Endodermal cell (in vitro differentiated cells): ENCODE measurements at regions not wholly inside any gene's neighbourhood (a gene's known extent, or its start where the extent isn't known, plus 50 kb on each side); places are given as distances from the start of the nearest gene placed in this dataset.

ENCODE experiments used
- DNase-seq: peaks from one replicate; pipeline ENCODE4 v3.0.0-alpha.2; 2017
- H3K27ac ChIP-seq: 2 replicates; pipeline ENCODE4 v1.5.1; 2013; ENCODE audit warnings: mild to moderate bottlenecking, low read depth, low read length, moderate library complexity
- H3K27me3 ChIP-seq: 2 replicates; pipeline ENCODE4 v1.6.1; 2013; ENCODE audit warnings: mild to moderate bottlenecking, low read length, moderate library complexity; ENCODE audit not compliant: insufficient read depth, control insufficient read depth, poor library complexity, severe bottlenecking
- H3K36me3 ChIP-seq: 2 replicates; pipeline ENCODE4 v1.7.0; 2013; ENCODE audit warnings: mild to moderate bottlenecking, low read length, moderate library complexity; ENCODE audit not compliant: control insufficient read depth, insufficient read depth
- H3K4me1 ChIP-seq: one replicate; pipeline ENCODE4 v1.7.0; 2013; ENCODE audit warnings: low read length; ENCODE audit not compliant: control insufficient read depth, insufficient read depth
- H3K4me3 ChIP-seq: 2 replicates; pipeline ENCODE4 v1.5.1; 2013; ENCODE audit warnings: mild to moderate bottlenecking, low read length, moderate library complexity
- H3K9ac ChIP-seq: 2 replicates; pipeline ENCODE4 v1.6.1; 2013; ENCODE audit warnings: mild to moderate bottlenecking, low read length, moderate library complexity; ENCODE audit not compliant: poor library complexity, severe bottlenecking; ENCODE audit errors: extremely low read depth
- H3K9me3 ChIP-seq: 2 replicates; pipeline ENCODE4 v1.6.1; 2013; ENCODE audit warnings: mild to moderate bottlenecking, low read length, moderate library complexity; ENCODE audit not compliant: control insufficient read depth
- H3K27ac Mint-ChIP-seq: 2 replicates; pipeline ENCODE4 v1.8.0; 2020; ENCODE audit warnings: mixed read lengths
- H3K27me3 Mint-ChIP-seq: 2 replicates; pipeline ENCODE4 v1.8.0; 2021; ENCODE audit warnings: mild to moderate bottlenecking, mixed read lengths; ENCODE audit not compliant: insufficient read depth
- H3K36me3 Mint-ChIP-seq: 2 replicates; pipeline ENCODE4 v1.8.0; 2020; ENCODE audit warnings: low read depth, mixed read lengths
- H3K4me1 Mint-ChIP-seq: 2 replicates; pipeline ENCODE4 v1.8.0; 2020; ENCODE audit warnings: mixed read lengths
- H3K4me3 Mint-ChIP-seq: 2 replicates; pipeline ENCODE4 v1.8.0; 2020; ENCODE audit warnings: mild to moderate bottlenecking, moderate library complexity, mixed read lengths
- H3K9me3 Mint-ChIP-seq: 2 replicates; pipeline ENCODE4 v1.8.0; 2020; ENCODE audit warnings: mild to moderate bottlenecking, mixed read lengths
- WGBS, 2 experiments: methylation state at CpG; one replicate each; pipeline versions ENCODE4 v1.1.5 to v1.1.7; 2013; ENCODE audit warnings: missing lambda C conversion rate in 2 of 2, mixed read lengths in 1 of 2; ENCODE audit not compliant: insufficient coverage in 1 of 2, insufficient read length in 1 of 2; 5-methylcytosine and 5-hydroxymethylcytosine counted together
- TF ChIP-seq, protein P1 (sequence below): fragments of 200-600 bp; sonication (generic); conservative IDR thresholded peaks from 2 replicates; pipeline ENCODE4 v1.5.0; 2021; ENCODE audit warnings: antibody characterized with exemption, mild to moderate bottlenecking

DNA sequence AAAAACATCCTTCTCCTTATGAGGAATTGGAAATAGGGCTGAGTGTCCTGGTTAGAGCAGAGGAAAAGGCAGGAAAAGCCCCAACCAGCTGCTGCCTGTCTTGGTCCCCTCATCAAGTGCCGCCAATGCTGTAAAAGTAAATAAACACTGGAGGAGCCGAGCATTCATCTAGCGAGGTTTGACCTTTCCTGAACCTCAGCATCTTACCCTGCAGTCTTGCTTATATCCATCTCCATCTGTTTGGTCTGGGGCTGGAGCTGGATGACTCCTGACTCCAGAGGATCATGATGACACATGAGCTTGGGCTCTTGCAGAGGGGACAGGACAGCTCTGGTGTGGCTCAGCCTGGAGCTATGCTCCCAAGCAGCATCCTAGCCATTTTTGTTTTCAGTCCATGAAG lies 501.1 kb downstream of the TNS3 start:
- H3K9me3 Mint-ChIP-seq: peaks cover 2% of the 10 kb centered on the region
- Histone ChIP-seq H3K36me3 (no peaks in the 10 kb centered on the region), H3K27ac (no peak overlapping the region), H3K9me3 (peaks cover 5% of the 10 kb centered on the region), H3K27me3 (no peaks in the 10 kb centered on the region), H3K4me1 (no peaks in the 10 kb centered on the region), H3K4me3 (no peak overlapping the region), H3K9ac (no peak overlapping the region)
- H3K27ac Mint-ChIP-seq: no peak overlapping the region
- no peaks in the 10 kb centered on the region for H3K36me3 Mint-ChIP-seq
- H3K4me3 Mint-ChIP-seq: no peak overlapping the region
- WGBS, 2 experiments: 90 to 96% methylated on average over 2 to 3 of the region's 3 CpGs
- H3K4me1 Mint-ChIP-seq: peaks cover 3% of the 10 kb centered on the region
- H3K27me3 Mint-ChIP-seq: peaks cover 2% of the 10 kb centered on the region
- TF ChIP-seq, protein P1, sequence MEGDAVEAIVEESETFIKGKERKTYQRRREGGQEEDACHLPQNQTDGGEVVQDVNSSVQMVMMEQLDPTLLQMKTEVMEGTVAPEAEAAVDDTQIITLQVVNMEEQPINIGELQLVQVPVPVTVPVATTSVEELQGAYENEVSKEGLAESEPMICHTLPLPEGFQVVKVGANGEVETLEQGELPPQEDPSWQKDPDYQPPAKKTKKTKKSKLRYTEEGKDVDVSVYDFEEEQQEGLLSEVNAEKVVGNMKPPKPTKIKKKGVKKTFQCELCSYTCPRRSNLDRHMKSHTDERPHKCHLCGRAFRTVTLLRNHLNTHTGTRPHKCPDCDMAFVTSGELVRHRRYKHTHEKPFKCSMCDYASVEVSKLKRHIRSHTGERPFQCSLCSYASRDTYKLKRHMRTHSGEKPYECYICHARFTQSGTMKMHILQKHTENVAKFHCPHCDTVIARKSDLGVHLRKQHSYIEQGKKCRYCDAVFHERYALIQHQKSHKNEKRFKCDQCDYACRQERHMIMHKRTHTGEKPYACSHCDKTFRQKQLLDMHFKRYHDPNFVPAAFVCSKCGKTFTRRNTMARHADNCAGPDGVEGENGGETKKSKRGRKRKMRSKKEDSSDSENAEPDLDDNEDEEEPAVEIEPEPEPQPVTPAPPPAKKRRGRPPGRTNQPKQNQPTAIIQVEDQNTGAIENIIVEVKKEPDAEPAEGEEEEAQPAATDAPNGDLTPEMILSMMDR: no peak
- no peak for DNase-seq

DNA sequence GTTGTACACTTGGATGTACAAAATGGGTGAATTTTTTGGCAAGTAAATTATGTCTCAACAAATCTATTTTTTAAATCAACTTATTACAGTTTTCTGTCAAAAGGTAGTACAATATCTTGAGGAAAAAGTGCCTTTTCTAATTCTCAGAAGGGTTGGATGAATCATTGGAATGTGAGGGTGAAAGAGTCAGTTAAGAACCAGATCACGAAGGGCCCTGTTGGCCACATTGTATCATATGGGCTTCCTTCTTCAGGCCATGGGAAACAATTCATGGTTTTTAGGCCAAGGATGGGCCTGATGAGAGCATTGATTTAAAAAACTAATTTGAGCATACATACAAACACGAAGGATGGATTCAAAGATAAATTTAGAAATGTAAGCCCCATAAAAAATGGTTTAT lies 503.7 kb downstream of the TNS3 start:
- peaks cover 4% of the 10 kb centered on the region for H3K4me1 ChIP-seq
- H3K4me3 ChIP-seq: no peak overlapping the region
- Mint-ChIP-seq H3K36me3 (no peaks in the 10 kb centered on the region), H3K4me1 (peaks cover 21% of the 10 kb centered on the region), H3K9me3 (no peaks in the 10 kb centered on the region), H3K4me3 (no peak overlapping the region), H3K27ac (no peak overlapping the region), H3K27me3 (peaks cover 2% of the 10 kb centered on the region)
- H3K9me3 ChIP-seq: no peaks in the 10 kb centered on the region
- H3K27ac ChIP-seq: no peak overlapping the region
- WGBS, 2 experiments: 86 to 98% methylated on average over 1 of the region's 2 CpGs
- H3K36me3 ChIP-seq: no peaks in the 10 kb centered on the region
- no peak overlapping the region for H3K9ac ChIP-seq
- no peak for DNase-seq
- TF ChIP-seq, protein P1: no peak
- no peaks in the 10 kb centered on the region for H3K27me3 ChIP-seq

DNA sequence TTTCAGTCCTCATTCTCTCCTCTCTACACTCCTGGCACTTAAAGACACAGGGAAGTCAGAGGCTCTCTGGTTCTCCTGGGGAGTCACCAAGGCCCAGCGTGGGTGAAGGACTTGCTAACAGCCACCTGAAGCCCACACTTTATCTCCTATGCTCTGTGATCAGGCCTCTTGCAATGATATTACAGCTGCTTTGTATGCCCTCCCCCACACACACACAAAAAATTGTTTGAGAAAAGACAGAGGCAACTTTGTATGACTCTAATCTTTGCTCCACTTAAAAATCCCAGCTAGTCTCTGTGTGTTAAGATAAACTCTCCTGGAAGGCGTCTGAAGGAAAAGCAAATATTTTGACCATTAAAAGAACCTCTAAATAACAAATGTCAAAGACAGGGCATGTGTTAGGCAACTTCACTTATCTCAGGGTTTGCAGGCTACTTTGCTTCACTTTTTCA lies 507.2 kb downstream of the TNS3 start:
- Mint-ChIP-seq H3K9me3 (no peaks in the 10 kb centered on the region), H3K36me3 (no peaks in the 10 kb centered on the region), H3K27me3 (no peaks in the 10 kb centered on the region), H3K4me1 (peaks cover 21% of the 10 kb centered on the region), H3K4me3 (no peak overlapping the region), H3K27ac (no peak overlapping the region)
- WGBS, 2 experiments: 97% methylated on average over 2 of the region's 2 CpGs; no CpG with 5 or more reads in 1 of the 2 experiments
- H3K4me1 ChIP-seq: peaks cover 4% of the 10 kb centered on the region
- TF ChIP-seq, protein P1: no peak
- no peak overlapping the region for H3K27ac ChIP-seq
- H3K27me3 ChIP-seq: no peaks in the 10 kb centered on the region
- no peaks in the 10 kb centered on the region for H3K36me3 ChIP-seq
- no peaks in the 10 kb centered on the region for H3K9me3 ChIP-seq
- H3K4me3 ChIP-seq: peak overlapping the region; percentile 15
- no peak for DNase-seq
- no peak overlapping the region for H3K9ac ChIP-seq
